Ishikawa (cell line): ENCODE measurements at regions not wholly inside any gene's neighbourhood (a gene's known extent, or its start where the extent isn't known, plus 50 kb on each side); places are given as distances from the start of the nearest gene placed in this dataset.

Experiments
- CEBPB ChIP-seq: IDR thresholded peaks from 2 replicates; pipeline ENCODE4 v1.6.1; 2012
- CREB1 ChIP-seq: IDR thresholded peaks from 2 replicates; pipeline ENCODE4 v1.6.1; 2012; ENCODE audit warnings: low read depth
- EGR1 ChIP-seq: IDR thresholded peaks from 2 replicates; pipeline ENCODE4 v1.6.1; 2012
- EP300 ChIP-seq: IDR thresholded peaks from 2 replicates; pipeline ENCODE4 v1.6.1; 2012; ENCODE audit warnings: borderline replicate concordance
- FOXM1 ChIP-seq: IDR thresholded peaks from 2 replicates; pipeline ENCODE4 v1.6.1; 2012; ENCODE audit warnings: low read depth, borderline replicate concordance
- MAX ChIP-seq: IDR thresholded peaks from 2 replicates; pipeline ENCODE4 v1.6.1; 2012
- NFIC ChIP-seq: IDR thresholded peaks from 2 replicates; pipeline ENCODE4 v1.6.1; 2012
- RAD21 ChIP-seq: IDR thresholded peaks from 2 replicates; pipeline ENCODE4 v1.6.1; 2012; ENCODE audit warnings: low read depth
- REST ChIP-seq: IDR thresholded peaks from 2 replicates; pipeline ENCODE4 v1.6.1; 2012; ENCODE audit warnings: low read depth, mild to moderate bottlenecking
- TEAD4 ChIP-seq: IDR thresholded peaks from 2 replicates; pipeline ENCODE4 v1.6.1; 2012
- USF1 ChIP-seq: IDR thresholded peaks from 2 replicates; pipeline ENCODE4 v1.6.1; 2012
- YY1 ChIP-seq: IDR thresholded peaks from 2 replicates; pipeline ENCODE4 v1.6.1; 2012; ENCODE audit warnings: low read depth
- ZBTB7A ChIP-seq: IDR thresholded peaks from 2 replicates; pipeline ENCODE4 v1.6.1; 2012; ENCODE audit warnings: low read depth

GRCh38 chr7:8380130-8380529, 53.3 kb upstream of the NXPH1 start:
- TF ChIP-seq MAX = no peak
- TF ChIP-seq REST = no peak
- no peak for TF ChIP-seq CEBPB
- TF ChIP-seq FOXM1 = no peak
- TF ChIP-seq RAD21 = no peak
- TF ChIP-seq EGR1 = no peak
- no peak for TF ChIP-seq USF1
- TF ChIP-seq YY1 = no peak
- TF ChIP-seq EP300 = no peak
- TF ChIP-seq TEAD4 = no peak

- TF ChIP-seq ZBTB7A = no peak
- TF ChIP-seq NFIC = no peak
- no peak for TF ChIP-seq EGR1
- no peak for TF ChIP-seq MAX
- TF ChIP-seq FOXM1 = no peak
- TF ChIP-seq CREB1 = no peak
Observed at GRCh38 chr7:8382004-8382730, 51.2 kb upstream of the NXPH1 start.
